ENCODE measurements at regions not wholly inside any gene's neighbourhood (a gene's known extent, or its start where the extent isn't known, plus 50 kb on each side); places are given as distances from the start of the nearest gene placed in this dataset.
A peak's percentile ranks its signal among the peaks of the same experiment; 100 is the strongest.

DNA sequence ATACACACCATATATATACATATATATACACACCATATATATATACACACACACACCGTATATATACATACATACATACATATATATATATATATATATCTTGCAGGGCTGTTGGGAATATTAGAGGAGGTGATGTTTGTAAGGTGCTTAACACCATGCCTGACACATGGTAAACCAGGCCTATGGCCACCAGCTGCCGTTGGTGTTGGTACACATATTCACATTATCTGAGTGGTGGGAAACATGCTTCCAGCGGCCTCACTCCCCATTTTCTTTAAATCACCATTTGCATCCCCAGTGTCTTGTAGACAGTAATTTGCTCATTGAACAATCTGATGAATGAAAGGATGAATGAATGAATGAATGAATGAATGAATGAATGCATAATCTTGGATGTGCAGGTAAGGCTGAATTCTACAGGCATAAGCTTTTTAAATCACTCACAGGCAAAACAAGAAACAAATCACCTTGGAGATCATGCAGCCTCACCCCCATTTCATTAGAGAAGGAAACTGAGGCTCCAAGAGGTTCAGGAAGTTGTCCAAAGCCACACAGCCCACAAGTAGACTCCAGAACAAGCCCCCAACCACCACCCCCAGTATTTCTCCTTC lies 527.8 kb downstream of the MIAT start:
- FAIRE-seq (no peak), DNase-seq (no peak)
- H3K27me3 ChIP-seq (ENCODE audit: control insufficient read depth in 3 of 3, insufficient read depth in 3 of 3, low read length in 3 of 3): no peaks in the 10 kb centered on the region
- H3K9me3 ChIP-seq (ENCODE audit: control insufficient read depth in 2 of 2, insufficient read depth in 1 of 2, low read depth in 1 of 2, low read length in 1 of 2): no peaks in the 10 kb centered on the region
- H3K27ac ChIP-seq (ENCODE audit: low read depth in 1 of 3, low read length in 2 of 3): no peak overlapping the region
- H3K4me1 ChIP-seq (ENCODE audit: control insufficient read depth in 3 of 3, insufficient read depth in 2 of 3, low read depth in 1 of 3, low read length in 2 of 3): no peaks in the 10 kb centered on the region
- 82 to 89% (median 85%) methylated on average over 3 of the region's 3 CpGs for WGBS, 3 donors
- H3K4me3 ChIP-seq (ENCODE audit: low read depth in 1 of 3, low read length in 3 of 3): no peak overlapping the region
- H3K36me3 ChIP-seq (ENCODE audit: control insufficient read depth in 3 of 3, insufficient read depth in 2 of 3, low read depth in 1 of 3, low read length in 3 of 3): no peaks in the 10 kb centered on the region

DNA sequence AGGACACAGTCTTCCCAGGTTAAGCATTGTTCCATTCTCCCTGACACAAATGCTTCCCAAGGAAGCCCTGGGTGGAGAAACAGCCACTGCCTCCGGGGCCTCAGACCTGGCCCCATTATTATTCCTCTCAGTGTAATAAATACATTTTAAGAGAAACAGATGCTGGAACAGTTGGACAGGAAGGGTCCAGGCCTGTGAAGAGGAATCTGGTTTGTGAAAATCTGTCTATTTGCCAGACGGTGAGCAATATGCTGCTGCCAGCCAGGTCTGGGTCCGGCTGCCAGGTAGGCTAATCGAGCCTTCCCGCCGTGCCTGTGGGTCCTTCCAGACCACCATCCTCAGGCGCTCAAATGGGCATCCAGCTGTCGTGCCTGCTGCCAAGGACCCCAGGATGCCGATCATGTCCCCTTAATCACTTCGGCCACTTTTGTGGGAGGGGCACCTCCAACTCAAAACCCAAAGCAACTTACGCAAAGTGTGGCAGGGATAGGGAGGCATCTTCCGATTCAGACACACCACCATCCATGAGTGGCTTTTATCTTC lies 528.4 kb downstream of the MIAT start:
- no peak for FAIRE-seq
- Histone ChIP-seq H3K27ac (ENCODE audit: low read depth in 1 of 3, low read length in 2 of 3) (no peak overlapping the region), H3K27me3 (ENCODE audit: control insufficient read depth in 3 of 3, insufficient read depth in 3 of 3, low read length in 3 of 3) (no peaks in the 10 kb centered on the region), H3K36me3 (ENCODE audit: control insufficient read depth in 3 of 3, insufficient read depth in 2 of 3, low read depth in 1 of 3, low read length in 3 of 3) (no peaks in the 10 kb centered on the region), H3K4me3 (ENCODE audit: low read depth in 1 of 3, low read length in 3 of 3) (no peak overlapping the region), H3K9me3 (ENCODE audit: control insufficient read depth in 2 of 2, insufficient read depth in 1 of 2, low read depth in 1 of 2, low read length in 1 of 2) (no peaks in the 10 kb centered on the region), H3K4me1 (ENCODE audit: control insufficient read depth in 3 of 3, insufficient read depth in 2 of 3, low read depth in 1 of 3, low read length in 2 of 3) (no peaks in the 10 kb centered on the region)
- no peak for DNase-seq
- 79 to 86% (median 86%) methylated on average over 12 of the region's 12 CpGs for WGBS, 3 donors

DNA sequence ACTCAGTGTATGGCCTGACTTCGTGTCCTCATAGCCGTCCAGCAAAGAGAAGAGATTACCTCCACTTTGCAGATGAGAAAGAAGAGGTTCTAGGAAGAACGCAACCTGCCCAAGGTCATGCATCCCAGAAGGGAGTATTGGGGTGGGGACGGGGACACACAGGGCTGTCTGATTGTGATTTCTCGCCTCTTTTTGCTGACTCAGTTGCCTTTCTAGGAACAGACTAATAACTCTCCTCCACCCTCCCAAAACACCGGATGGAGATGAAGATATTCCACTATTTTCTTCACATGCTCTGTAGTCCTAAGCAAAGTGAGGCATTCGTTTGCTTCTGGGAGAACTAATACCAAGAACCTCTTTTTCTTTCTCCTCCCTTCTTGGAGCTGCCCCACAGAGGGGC lies 529.3 kb downstream of the MIAT start:
- no peak for FAIRE-seq
- DNase-seq: no peak

DNA sequence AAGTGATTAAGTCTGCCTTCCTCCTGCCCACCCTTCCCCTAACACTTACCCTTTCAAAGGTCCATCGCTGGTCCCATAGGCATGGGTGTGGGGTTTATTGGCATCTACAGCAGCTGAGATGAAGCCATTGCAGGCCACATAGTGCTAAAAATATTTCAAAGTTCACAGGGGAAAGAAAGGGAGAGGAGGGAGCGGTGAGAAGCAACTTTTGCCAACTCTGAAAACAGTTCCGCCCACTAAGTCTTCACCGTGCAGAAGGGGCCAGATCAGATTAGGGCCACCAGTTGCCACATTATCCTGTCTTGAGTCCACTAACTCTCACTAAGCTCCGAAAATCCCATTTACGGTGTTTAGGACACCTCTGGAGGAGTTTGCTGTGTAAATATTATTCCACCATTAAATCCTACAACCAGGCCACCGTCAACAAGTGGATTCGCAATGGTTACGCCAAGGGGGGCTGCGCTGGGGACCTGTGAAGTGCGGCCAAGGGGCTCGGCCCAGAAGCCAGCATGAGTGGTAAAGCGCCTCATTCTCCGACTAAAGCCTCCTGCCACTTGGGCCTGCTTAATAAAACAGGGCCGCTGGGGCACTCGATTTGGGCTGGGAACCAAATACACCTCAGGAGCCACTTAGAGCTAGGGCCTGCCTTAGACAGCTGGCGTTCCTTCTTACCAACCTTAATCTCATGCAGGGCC lies 534.9 kb downstream of the MIAT start:
- Histone ChIP-seq H3K36me3 (ENCODE audit: control insufficient read depth in 3 of 3, insufficient read depth in 2 of 3, low read depth in 1 of 3, low read length in 3 of 3) (no peaks in the 10 kb centered on the region), H3K4me1 (ENCODE audit: control insufficient read depth in 3 of 3, insufficient read depth in 2 of 3, low read depth in 1 of 3, low read length in 2 of 3) (no peaks in the 10 kb centered on the region), H3K4me3 (ENCODE audit: low read depth in 1 of 3, low read length in 3 of 3) (no peak overlapping the region), H3K27me3 (ENCODE audit: control insufficient read depth in 3 of 3, insufficient read depth in 3 of 3, low read length in 3 of 3) (no peaks in the 10 kb centered on the region), H3K9me3 (ENCODE audit: control insufficient read depth in 2 of 2, insufficient read depth in 1 of 2, low read depth in 1 of 2, low read length in 1 of 2) (peaks cover 0 to 2% of the 10 kb centered on the region in 2 donors), H3K27ac (ENCODE audit: low read depth in 1 of 3, low read length in 2 of 3) (no peak overlapping the region)
- WGBS, 3 donors: 70 to 86% (median 83%) methylated on average over 17 of the region's 17 CpGs
- FAIRE-seq: no peak
- no peak for DNase-seq

More for the DNA sequence above, 529.3 kb downstream of the MIAT start:
- Histone ChIP-seq H3K27me3 (ENCODE audit: control insufficient read depth in 3 of 3, insufficient read depth in 3 of 3, low read length in 3 of 3) (no peaks in the 10 kb centered on the region), H3K9me3 (ENCODE audit: control insufficient read depth in 2 of 2, insufficient read depth in 1 of 2, low read depth in 1 of 2, low read length in 1 of 2) (no peaks in the 10 kb centered on the region), H3K4me3 (ENCODE audit: low read depth in 1 of 3, low read length in 3 of 3) (no peak overlapping the region), H3K27ac (ENCODE audit: low read depth in 1 of 3, low read length in 2 of 3) (no peak overlapping the region), H3K36me3 (ENCODE audit: control insufficient read depth in 3 of 3, insufficient read depth in 2 of 3, low read depth in 1 of 3, low read length in 3 of 3) (no peaks in the 10 kb centered on the region), H3K4me1 (ENCODE audit: control insufficient read depth in 3 of 3, insufficient read depth in 2 of 3, low read depth in 1 of 3, low read length in 2 of 3) (no peaks in the 10 kb centered on the region)
- WGBS, 3 donors: 69 to 81% (median 74%) methylated on average over 7 of the region's 7 CpGs

DNA sequence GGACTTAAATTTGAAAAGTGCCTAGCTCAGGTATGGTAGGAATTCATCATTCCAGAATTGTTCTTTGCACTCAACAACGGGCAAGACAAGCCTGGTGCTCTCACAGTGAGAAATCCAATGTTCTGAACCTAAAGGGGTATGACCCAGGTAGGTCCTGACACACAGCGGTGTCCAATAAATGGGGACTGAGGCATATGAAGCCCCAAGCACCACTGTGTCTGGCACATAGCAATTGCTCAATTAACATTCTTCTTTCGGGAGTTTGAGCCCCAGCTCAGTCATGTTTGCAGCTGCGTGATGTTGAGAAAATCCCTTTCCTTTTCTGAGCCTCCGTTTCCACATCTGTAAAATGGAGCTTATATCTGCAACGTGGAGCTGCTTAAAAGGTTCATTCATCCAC lies 535.8 kb downstream of the MIAT start:
- Histone ChIP-seq H3K4me3 (ENCODE audit: low read depth in 1 of 3, low read length in 3 of 3) (no peak overlapping the region), H3K27me3 (ENCODE audit: control insufficient read depth in 3 of 3, insufficient read depth in 3 of 3, low read length in 3 of 3) (no peaks in the 10 kb centered on the region), H3K9me3 (ENCODE audit: control insufficient read depth in 2 of 2, insufficient read depth in 1 of 2, low read depth in 1 of 2, low read length in 1 of 2) (peaks cover 0 to 7% of the 10 kb centered on the region in 2 donors), H3K36me3 (ENCODE audit: control insufficient read depth in 3 of 3, insufficient read depth in 2 of 3, low read depth in 1 of 3, low read length in 3 of 3) (no peaks in the 10 kb centered on the region), H3K27ac (ENCODE audit: low read depth in 1 of 3, low read length in 2 of 3) (no peak overlapping the region), H3K4me1 (ENCODE audit: control insufficient read depth in 3 of 3, insufficient read depth in 2 of 3, low read depth in 1 of 3, low read length in 2 of 3) (no peaks in the 10 kb centered on the region)
- WGBS, 3 donors: 77 to 89% (median 84%) methylated on average over 6 of the region's 6 CpGs
- DNase-seq (no peak), FAIRE-seq (no peak)

DNA sequence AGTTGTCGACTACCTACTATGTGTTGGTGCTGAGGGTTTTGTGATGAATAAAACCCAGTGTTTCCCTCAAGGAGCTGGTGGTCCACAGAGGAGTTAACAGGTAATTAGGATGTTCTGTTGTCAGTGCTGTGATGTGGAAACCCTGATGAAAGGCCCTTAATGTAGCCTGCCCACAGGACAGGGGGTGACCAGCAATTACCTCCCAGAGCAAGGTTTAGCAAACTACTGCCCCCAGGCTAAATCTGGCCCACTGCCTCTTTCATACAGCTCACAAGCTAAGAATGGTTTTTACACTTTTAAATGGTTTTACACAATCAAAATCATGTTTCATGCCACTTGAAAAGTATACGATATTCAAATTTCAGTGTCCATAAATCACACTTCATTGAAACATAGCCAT lies 536.2 kb downstream of the MIAT start:
- 85 to 86% (median 85%) methylated on average over 2 of the region's 2 CpGs for WGBS, 3 donors
- no peak overlapping the region for H3K4me3 ChIP-seq (ENCODE audit: low read depth in 1 of 3, low read length in 3 of 3)
- FAIRE-seq: no peak

DNA sequence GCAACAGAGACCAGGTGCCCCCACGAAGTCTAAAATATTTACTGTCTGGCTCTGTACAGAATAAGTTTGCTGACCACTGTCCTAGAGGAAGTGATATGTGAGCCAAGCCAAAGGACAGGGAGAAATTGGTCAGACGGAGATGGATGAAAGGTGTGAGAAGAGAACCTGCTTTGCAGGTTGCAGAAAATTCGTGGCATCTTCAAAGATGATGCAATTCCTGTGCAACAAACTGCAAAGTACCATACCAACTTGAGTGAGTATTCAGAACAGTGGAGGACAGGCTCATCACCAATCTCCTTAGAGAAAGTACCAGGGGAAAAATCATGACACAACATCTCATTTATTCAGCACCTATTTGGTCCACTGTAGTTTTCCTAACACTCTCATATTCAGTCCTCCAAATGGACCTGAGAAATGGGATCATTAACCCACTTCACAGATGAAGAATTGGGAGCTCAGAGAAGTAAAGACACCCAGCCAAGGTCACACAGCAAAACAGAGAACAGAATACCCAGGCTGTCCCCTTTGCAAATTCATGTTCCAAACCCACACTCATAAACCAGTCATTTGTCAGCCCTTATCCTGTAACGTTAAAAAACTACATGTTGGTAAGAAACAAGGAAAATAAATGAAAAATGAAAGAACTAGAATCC lies 536.8 kb downstream of the MIAT start:
- H3K4me3 ChIP-seq (ENCODE audit: low read depth in 1 of 3, low read length in 3 of 3): no peak overlapping the region
- no peaks in the 10 kb centered on the region for H3K4me1 ChIP-seq (ENCODE audit: control insufficient read depth in 3 of 3, insufficient read depth in 2 of 3, low read depth in 1 of 3, low read length in 2 of 3)
- no peak for DNase-seq
- H3K36me3 ChIP-seq (ENCODE audit: control insufficient read depth in 3 of 3, insufficient read depth in 2 of 3, low read depth in 1 of 3, low read length in 3 of 3): no peaks in the 10 kb centered on the region
- no peak for FAIRE-seq
- H3K9me3 ChIP-seq (ENCODE audit: control insufficient read depth in 2 of 2, insufficient read depth in 1 of 2, low read depth in 1 of 2, low read length in 1 of 2): peaks cover 0 to 7% of the 10 kb centered on the region in 2 donors
- whole genome bisulfite sequencing, 3 donors: 31 to 56% (median 34%) methylated on average over 4 of the region's 4 CpGs
- H3K27me3 ChIP-seq (ENCODE audit: control insufficient read depth in 3 of 3, insufficient read depth in 3 of 3, low read length in 3 of 3): no peaks in the 10 kb centered on the region
- H3K27ac ChIP-seq (ENCODE audit: low read depth in 1 of 3, low read length in 2 of 3): no peak overlapping the region

More for the DNA sequence above, 536.2 kb downstream of the MIAT start:
- no peaks in the 10 kb centered on the region for H3K27me3 ChIP-seq (ENCODE audit: control insufficient read depth in 3 of 3, insufficient read depth in 3 of 3, low read length in 3 of 3)
- H3K36me3 ChIP-seq (ENCODE audit: control insufficient read depth in 3 of 3, insufficient read depth in 2 of 3, low read depth in 1 of 3, low read length in 3 of 3): no peaks in the 10 kb centered on the region
- H3K4me1 ChIP-seq (ENCODE audit: control insufficient read depth in 3 of 3, insufficient read depth in 2 of 3, low read depth in 1 of 3, low read length in 2 of 3): no peaks in the 10 kb centered on the region
- H3K9me3 ChIP-seq (ENCODE audit: control insufficient read depth in 2 of 2, insufficient read depth in 1 of 2, low read depth in 1 of 2, low read length in 1 of 2): peaks cover 0 to 7% of the 10 kb centered on the region in 2 donors
- no peak for DNase-seq
- no peak overlapping the region for H3K27ac ChIP-seq (ENCODE audit: low read depth in 1 of 3, low read length in 2 of 3)

DNA sequence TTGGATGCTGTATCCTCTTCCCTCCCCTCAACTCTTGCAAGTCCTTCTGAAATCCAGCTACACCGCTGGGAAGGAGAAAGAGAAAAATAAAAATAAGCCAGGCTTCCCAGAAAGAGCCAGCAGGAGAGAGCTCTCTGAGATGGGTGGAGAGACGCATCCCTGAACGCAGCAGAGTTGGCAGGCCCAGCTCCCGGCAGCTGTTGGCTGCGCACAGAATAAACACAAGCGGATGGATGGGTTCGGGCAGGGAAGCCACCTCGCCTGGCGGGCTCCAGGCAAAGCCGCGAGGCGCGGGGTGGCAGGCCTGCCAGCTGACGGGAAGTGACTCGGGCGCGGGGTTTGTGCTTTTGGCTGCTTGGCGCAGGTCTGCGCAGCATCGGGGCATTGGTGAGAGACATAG lies 537.7 kb downstream of the MIAT start:
- peak overlapping the region in 1 of 3 donors; percentile 27 for H3K27ac ChIP-seq (ENCODE audit: low read depth in 1 of 3, low read length in 2 of 3)
- FAIRE-seq: no peak

More for the DNA sequence above, 537.7 kb downstream of the MIAT start:
- no peaks in the 10 kb centered on the region for H3K4me1 ChIP-seq (ENCODE audit: control insufficient read depth in 3 of 3, insufficient read depth in 2 of 3, low read depth in 1 of 3, low read length in 2 of 3)
- H3K36me3 ChIP-seq (ENCODE audit: control insufficient read depth in 3 of 3, insufficient read depth in 2 of 3, low read depth in 1 of 3, low read length in 3 of 3): no peaks in the 10 kb centered on the region
- H3K27me3 ChIP-seq (ENCODE audit: control insufficient read depth in 3 of 3, insufficient read depth in 3 of 3, low read length in 3 of 3): no peaks in the 10 kb centered on the region
- no peak for DNase-seq
- peaks cover 0 to 7% of the 10 kb centered on the region in 2 donors for H3K9me3 ChIP-seq (ENCODE audit: control insufficient read depth in 2 of 2, insufficient read depth in 1 of 2, low read depth in 1 of 2, low read length in 1 of 2)
- no peak overlapping the region for H3K4me3 ChIP-seq (ENCODE audit: low read depth in 1 of 3, low read length in 3 of 3)
- 65 to 89% (median 83%) methylated on average over 20 of the region's 20 CpGs for WGBS, 3 donors
